ENCODE measurements at regions not wholly inside any gene's neighbourhood (a gene's known extent, or its start where the extent isn't known, plus 50 kb on each side); places are given as distances from the start of the nearest gene placed in this dataset.
"Not testable (repeated sequence)": the region's sequence is repeated elsewhere in the genome, so short reads cannot be mapped to it uniquely, and the experiment has no call there.

GRCh38 chr2:142316049-142316448 lies 185.2 kb upstream of the LRP1B start:
- intact Hi-C loops (cut with micrococcal nuclease): no loop called here
- ATAC-seq (no peak), DNase-seq (no peak)

- intact Hi-C loops (cut with micrococcal nuclease): no loop called here
- no peak for DNase-seq
- ATAC-seq: no peak
Observed at GRCh38 chr2:142315346-142315745, 184.5 kb upstream of the LRP1B start.

DNA sequence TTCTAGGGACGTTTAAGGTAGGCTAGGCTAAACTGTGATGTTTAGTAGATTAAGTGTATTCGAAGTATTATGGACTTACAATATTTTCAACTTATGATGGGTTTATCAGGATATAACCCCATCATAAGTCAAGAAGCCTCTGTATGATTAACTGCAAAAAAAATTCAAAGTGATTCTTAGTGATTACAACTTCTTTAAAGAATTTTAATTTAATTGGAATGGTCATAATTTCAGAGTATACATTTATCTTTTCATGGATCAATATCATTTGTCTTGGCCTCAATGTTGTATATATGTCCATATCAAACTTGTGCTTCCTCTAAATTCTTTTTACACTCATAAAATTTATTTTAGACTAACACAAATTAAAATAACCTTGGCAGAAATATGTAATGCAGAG lies 183.3 kb upstream of the LRP1B start:
- DNase-seq (no peak), ATAC-seq (no peak)
- intact Hi-C loops (cut with micrococcal nuclease): no loop called here

GRCh38 chr2:142310530-142310929 lies 179.7 kb upstream of the LRP1B start:
- intact Hi-C loops (cut with micrococcal nuclease): no loop called here
- DNase-seq (no peak), ATAC-seq (no peak)

- ATAC-seq: no peak
- DNase-seq: no peak
- intact Hi-C loops (cut with micrococcal nuclease): no loop called here
Observed at GRCh38 chr2:142308744-142309143, 177.9 kb upstream of the LRP1B start.

DNA sequence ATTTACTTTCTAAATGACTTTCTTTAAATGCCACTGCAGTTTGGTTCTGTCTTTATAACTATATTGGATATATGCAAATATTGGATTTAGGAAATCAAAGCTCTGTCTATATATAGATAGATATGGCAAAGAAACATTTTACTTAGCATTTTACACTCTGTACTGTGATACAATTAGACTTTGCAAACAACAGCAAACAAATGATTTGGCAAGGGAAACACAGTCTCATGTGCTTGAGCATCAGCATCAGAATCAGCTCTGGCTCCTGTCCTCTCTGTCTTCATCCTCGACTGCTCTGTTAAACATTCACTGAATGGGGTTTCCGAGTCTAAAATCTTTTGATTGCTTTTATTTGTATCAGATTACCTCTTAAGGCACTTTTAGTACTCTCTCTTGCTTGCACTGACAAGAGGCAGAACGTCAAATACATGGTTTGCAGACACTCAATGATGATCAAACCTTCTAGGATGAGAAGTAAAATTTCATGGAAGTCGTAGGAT lies 176.8 kb upstream of the LRP1B start:
- DNase-seq: no peak
- ATAC-seq: no peak
- intact Hi-C loops (cut with micrococcal nuclease): no loop called here

DNA sequence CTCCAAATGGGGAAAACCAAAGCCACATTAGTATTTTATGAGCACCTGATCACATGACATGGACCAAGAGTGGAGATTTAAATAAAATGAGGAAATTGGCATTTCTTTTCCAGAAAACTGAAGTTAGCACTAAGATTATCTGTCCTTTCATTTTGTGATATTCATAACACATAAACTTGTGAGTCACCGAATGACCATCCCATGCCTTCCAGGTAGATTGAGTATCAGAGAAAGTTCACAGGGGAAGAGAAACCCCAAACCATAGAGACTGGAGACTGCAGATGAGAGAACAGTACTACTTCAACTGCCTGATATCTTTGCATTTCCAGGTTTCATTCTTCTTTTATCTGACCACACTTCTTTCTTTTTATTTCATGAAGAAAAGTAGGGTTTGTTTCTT lies 176.3 kb upstream of the LRP1B start:
- DNase-seq (no peak), ATAC-seq (no peak)
- intact Hi-C loops (cut with micrococcal nuclease): no loop called here

GRCh38 chr2:142306131-142306530 lies 175.3 kb upstream of the LRP1B start:
- intact Hi-C loops (cut with micrococcal nuclease): no loop called here
- DNase-seq (no peak), ATAC-seq (no peak)

DNA sequence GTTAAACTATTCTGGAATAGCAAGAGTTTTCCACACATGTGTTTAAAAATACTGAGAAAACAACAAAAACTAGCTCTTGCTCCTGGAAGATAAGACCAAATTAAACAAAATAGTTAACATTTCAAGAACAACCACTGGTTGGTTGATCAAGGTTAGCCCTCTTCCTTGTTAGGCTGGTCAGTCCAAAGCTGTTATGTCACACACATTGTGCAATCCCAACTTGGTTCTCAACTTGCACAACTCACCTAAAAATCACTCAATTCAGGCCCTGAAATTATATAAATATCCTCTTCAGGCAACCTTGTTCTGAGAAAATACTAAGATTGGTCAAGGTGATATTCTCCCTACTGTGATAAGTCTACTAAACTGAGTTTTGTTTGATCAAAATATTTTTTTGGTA lies 169.7 kb upstream of the LRP1B start:
- intact Hi-C loops (cut with micrococcal nuclease): no loop called here
- ATAC-seq (no peak), DNase-seq (no peak)

GRCh38 chr2:142299021-142299420 lies 168.2 kb upstream of the LRP1B start:
- no peak for DNase-seq
- ATAC-seq: no peak
- intact Hi-C loops (cut with micrococcal nuclease): no loop called here

GRCh38 chr2:142294225-142294624 lies 163.4 kb upstream of the LRP1B start:
- intact Hi-C loops (cut with micrococcal nuclease): no loop called here
- DNase-seq (no peak), ATAC-seq (no peak)

DNA sequence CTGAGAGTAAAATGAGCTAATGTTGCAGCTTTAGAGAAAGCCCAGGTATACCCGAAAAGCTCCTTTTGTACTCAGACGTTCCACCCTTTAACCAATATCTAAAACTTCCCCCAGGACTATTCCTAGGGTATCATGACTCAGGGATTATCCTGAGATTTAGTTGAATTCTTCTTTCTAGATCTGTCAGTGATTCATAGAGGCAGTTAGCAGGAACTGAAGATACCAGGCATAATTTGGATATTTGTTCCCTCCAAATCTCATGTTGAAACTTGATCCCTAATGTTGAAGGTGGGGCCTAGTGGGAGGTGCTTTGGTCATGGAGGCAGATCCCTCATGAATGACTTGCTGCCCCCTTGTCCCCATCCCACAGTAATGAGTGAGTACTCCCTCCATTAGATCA lies 161.2 kb upstream of the LRP1B start:
- intact Hi-C loops (cut with micrococcal nuclease): no loop called here
- ATAC-seq: no peak
- no peak for DNase-seq

DNA sequence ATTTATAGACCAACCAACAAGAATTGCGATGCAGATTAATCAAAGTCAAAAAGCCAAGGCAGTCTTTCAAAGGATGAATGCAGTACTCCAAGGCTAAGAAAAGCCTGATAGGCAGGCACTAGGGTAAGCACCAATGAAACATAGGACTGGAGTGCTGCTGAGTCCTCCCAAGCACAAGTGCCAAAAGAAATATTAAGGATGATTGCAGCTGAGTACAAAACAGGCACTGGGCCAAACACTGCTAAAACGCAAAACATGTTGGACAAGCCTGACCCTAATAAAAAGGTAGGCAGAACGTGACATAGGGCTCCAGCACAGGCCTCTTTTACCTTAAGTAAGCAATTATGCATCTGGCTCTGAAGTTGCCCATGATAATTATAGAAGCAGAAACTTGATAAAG lies 160.1 kb upstream of the LRP1B start:
- no peak for ATAC-seq
- intact Hi-C loops (cut with micrococcal nuclease): no loop called here

GRCh38 chr2:142286618-142287017 lies 155.8 kb upstream of the LRP1B start:
- intact Hi-C loops (cut with micrococcal nuclease): no loop called here
- DNase-seq (no peak), ATAC-seq (no peak)

More for the DNA sequence above, 160.1 kb upstream of the LRP1B start:
- DNase-seq: no peak

DNA sequence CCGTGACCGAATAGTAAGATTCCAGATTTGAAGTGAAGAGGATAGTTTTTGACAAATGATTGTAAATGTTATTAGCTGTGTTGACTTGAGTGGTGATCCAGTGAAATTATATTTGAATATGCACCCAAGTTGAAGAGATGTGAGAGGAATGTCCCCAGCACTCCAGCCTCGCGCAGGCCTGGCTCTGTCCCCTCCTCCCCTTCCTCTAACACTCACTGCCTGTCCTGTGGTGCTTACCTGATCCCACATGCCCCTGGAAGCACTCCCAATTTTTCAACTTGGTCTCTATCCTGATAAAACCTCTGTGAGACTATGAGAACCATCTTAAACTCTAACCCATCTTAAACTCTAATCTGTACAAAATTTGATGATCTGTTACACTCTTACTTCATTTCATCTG lies 154.7 kb upstream of the LRP1B start:
- DNase-seq (no peak), ATAC-seq (no peak)
- intact Hi-C loops (cut with micrococcal nuclease): no loop called here

GRCh38 chr2:142284336-142284735 lies 153.5 kb upstream of the LRP1B start:
- intact Hi-C loops (cut with micrococcal nuclease); ATAC-seq; DNase-seq: not testable (repeated sequence)

DNA sequence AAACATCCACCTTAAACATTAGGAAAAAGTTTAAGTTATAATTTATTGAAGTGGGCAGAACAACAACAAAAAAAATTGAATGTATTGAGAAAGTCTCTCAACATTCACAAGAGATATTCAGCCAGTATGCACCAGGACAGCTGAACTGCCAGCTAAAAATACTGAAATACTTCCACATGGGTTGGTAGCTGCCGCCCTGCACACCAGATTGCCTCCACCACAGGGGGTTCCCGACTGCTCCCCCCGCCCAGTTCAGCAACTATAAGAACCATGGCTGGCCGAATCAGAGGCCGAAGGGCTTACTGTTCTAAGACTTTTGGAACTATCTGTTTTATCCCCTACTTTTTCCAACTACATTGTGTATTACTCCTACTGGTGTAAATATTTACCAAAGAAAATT lies 150.0 kb upstream of the LRP1B start:
- no peak for DNase-seq
- ATAC-seq: no peak
- intact Hi-C loops (cut with micrococcal nuclease): no loop called here

DNA sequence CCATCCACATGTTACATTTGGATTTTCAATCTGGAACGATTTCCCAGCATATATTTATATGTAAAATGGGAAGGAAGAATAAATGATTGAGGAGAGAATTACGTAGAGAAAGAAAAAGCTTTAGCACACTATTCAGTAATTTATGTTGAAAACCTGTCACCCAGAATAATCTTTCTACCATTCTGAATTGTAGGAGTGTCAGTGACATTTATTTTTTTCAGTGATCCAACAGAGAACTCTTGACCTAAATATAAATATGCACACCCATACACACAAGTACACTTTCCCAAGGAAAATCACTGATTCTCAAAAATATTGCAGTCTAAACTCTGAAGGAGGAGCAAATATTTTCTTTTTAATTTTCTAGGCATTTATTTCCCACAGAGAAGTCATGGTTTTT lies 140.2 kb upstream of the LRP1B start:
- DNase-seq: no peak
- no peak for ATAC-seq
- intact Hi-C loops (cut with micrococcal nuclease): no loop called here

- intact Hi-C loops (cut with micrococcal nuclease): no loop called here
- DNase-seq: no peak
- ATAC-seq: no peak
Observed at GRCh38 chr2:142270291-142270690, 139.5 kb upstream of the LRP1B start.

GRCh38 chr2:142259356-142259755 lies 128.5 kb upstream of the LRP1B start:
- ATAC-seq: no peak
- no peak for DNase-seq
- intact Hi-C loops (cut with micrococcal nuclease): no loop called here

DNA sequence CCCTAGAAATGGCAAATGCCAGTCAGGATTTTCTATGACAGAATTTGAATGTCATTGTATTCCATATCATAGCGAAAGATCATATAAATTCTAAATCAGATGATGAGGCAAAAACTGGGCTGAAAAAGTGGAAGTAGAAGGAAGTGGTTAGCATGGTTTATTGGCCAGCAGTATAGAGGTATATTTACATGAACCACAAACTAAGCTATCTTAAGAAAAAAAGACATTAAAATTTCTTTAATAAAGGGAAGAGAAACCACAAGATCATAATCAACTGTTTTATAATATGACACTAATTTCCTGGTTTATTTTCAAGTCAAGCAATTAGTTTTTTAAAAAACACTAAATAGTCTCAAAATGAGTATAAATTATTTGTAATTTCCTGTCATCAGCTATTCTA lies 123.2 kb upstream of the LRP1B start:
- DNase-seq (no peak), ATAC-seq (no peak)
- intact Hi-C loops (cut with micrococcal nuclease): no loop called here

DNA sequence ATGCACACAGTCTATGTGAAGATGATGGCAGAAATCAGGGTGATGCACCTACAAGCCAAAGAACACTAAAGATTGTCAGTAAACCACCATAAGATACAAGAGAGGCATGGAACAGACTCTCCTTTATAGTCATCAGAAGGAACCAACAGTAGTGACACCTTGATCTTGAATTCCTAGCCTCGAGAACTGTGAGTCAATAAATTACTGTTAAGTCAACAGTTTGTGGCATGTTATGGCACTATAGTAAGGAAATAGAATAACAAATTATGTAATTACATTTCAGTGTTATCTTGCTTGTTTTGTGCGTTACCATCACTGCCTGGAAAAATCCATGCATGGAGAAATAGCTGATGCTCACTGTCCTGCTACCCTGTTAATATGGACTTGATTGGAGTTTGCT lies 110.2 kb upstream of the LRP1B start:
- DNase-seq (no peak), ATAC-seq (no peak)
- intact Hi-C loops (cut with micrococcal nuclease): no loop called here
